ENCODE measurements at regions not wholly inside any gene's neighbourhood (a gene's known extent, or its start where the extent isn't known, plus 50 kb on each side); places are given as distances from the start of the nearest gene placed in this dataset.

DNA sequence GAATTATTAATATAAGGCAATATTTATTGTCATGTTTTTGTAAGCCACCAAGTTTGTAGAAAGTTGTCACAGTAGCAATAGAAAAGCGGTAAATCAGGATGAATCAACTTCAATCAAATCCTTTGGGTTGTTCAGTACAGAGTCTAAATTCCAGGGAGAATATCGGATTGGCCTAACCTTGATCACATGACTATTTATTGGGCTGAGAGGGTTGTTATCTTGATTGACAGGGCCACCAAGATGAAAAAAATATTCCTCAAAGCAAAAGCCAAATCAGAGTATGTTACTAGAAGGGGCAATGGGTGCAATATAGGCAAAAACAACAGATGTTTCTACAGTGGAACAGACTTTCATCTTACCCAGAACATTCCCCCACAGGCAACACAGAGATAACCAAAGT lies 270.0 kb downstream of the METTL4 start:
- DNase-seq, result no peak
- TF ChIP-seq, protein P1, sequence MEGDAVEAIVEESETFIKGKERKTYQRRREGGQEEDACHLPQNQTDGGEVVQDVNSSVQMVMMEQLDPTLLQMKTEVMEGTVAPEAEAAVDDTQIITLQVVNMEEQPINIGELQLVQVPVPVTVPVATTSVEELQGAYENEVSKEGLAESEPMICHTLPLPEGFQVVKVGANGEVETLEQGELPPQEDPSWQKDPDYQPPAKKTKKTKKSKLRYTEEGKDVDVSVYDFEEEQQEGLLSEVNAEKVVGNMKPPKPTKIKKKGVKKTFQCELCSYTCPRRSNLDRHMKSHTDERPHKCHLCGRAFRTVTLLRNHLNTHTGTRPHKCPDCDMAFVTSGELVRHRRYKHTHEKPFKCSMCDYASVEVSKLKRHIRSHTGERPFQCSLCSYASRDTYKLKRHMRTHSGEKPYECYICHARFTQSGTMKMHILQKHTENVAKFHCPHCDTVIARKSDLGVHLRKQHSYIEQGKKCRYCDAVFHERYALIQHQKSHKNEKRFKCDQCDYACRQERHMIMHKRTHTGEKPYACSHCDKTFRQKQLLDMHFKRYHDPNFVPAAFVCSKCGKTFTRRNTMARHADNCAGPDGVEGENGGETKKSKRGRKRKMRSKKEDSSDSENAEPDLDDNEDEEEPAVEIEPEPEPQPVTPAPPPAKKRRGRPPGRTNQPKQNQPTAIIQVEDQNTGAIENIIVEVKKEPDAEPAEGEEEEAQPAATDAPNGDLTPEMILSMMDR (IDR thresholded peaks at IDR 0.05; ENCODE audit: low read depth, low read length, missing control alignments), result no peak
- Histone ChIP-seq H3K27ac (no peak overlapping the region), H3K36me3 (replicated peaks) (no peaks in the 10 kb centered on the region), H3K4me3 (ENCODE audit: low read depth, low read length) (no peak overlapping the region), H3K27me3 (replicated peaks) (no peaks in the 10 kb centered on the region)
- in situ Hi-C loops (cut with HindIII; ENCODE audit: low pct_ligation_motif_present, low sequenced_read_pairs), result no loop called here

DNA sequence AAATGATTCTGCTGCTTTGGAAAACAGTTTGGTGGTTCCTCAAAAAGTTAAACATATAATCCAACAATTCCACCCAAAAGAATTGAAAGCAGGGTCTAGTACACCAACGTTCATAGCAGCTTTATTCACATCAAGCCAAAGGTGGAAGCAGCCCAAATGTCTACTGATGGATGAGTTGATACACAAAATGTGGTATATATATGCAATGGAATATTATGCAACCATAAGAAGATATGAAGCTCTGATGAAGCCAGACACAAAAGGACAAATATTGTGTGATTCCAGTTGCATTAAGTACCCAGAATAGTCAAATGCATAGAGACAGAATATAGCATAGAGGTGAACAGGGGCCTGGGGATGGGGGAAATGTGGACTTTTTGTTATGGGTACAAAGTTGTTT lies 269.3 kb downstream of the METTL4 start:
- no peak overlapping the region for H3K27ac ChIP-seq
- no peak overlapping the region for H3K4me3 ChIP-seq (ENCODE audit: low read depth, low read length)
- no peak for DNase-seq
- H3K27me3 ChIP-seq (replicated peaks), result no peaks in the 10 kb centered on the region
- H3K36me3 ChIP-seq (replicated peaks), result no peaks in the 10 kb centered on the region
- TF ChIP-seq, protein P1 (IDR thresholded peaks at IDR 0.05; ENCODE audit: low read depth, low read length, missing control alignments), result no peak
- in situ Hi-C loops (cut with HindIII; ENCODE audit: low pct_ligation_motif_present, low sequenced_read_pairs), result no loop called here

DNA sequence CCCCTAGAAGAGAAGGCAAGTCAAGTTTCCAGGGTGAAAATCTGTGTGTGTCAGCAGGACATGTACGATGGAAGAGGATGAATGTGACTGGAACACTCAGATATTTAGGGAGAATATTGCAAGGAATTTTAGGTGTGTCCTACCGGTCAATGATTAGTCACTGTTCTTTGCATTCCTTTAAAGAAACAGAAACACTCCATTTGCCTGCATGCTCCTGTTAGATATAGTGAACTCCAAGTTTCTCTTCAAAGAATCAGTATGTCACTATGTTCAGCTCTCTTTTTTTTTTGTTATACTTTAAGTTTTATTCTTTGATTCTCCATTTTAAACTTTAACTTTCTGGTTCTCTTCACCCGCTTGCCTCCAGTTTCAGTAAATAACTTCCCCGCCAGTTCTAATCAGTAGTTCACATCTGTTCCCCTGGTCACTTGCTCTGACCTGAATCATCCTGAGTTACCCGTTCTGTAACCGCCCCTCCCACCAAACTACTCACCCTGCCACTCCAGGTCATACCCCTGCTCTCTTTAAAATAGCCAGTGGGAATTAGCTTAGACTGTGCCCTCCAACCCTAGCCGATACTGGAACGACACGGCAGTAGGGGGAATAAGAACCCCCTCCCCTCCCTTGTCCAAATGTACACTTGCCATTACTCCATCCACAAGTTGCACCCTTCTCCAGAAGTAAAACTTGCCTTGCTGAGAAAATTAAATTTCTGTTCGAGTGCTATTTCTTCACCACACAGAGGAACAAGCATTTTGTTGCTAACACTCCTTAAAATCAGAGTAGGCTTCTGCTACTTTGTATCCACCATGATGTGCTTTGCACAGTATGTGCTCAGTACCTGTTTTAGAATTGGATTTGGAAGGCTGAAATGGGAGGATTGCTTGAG lies 268.4 kb downstream of the METTL4 start:
- in situ Hi-C loops (cut with HindIII; ENCODE audit: low pct_ligation_motif_present, low sequenced_read_pairs), result no loop called here
- TF ChIP-seq, protein P1 (IDR thresholded peaks at IDR 0.05; ENCODE audit: low read depth, low read length, missing control alignments), result no peak
- H3K27ac ChIP-seq, result no peak overlapping the region
- no peak overlapping the region for H3K4me3 ChIP-seq (ENCODE audit: low read depth, low read length)
- no peaks in the 10 kb centered on the region for H3K27me3 ChIP-seq (replicated peaks)
- no peak for DNase-seq
- no peaks in the 10 kb centered on the region for H3K36me3 ChIP-seq (replicated peaks)

DNA sequence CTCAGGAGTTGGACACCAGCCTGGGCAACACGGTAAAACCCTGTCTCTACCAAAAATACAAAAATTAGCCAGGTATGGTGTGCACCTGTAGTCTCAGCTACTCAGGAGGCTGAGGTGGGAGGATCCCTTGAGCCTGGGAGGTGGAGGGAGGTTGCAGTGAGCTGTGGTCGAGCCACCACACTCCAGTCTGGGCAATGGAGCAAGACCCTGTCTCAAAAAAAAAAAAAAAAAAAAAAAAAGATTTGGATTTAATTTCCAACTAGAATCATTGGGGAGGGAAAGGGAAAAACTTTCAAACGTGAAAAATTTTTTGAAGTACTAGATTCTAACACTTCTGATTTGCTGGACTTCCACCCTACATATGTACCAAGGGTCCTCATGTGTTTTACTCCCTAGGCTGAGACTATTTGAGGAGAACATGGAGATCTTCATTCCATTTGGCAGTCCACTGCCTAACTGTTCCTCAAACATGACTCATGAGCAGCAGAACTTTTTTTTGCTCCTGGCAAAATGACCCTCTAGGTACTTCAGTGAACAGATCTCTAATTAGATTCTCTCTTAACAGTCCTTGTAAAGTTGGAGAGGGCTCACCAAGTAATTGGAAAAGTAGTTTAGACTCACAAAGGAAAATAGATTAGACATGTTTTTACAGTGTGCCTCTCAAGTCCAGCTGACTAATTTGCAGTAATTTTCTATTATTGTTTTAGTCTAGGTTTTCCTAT lies 267.6 kb downstream of the METTL4 start:
- Histone ChIP-seq H3K27me3 (replicated peaks) (no peaks in the 10 kb centered on the region), H3K4me3 (ENCODE audit: low read depth, low read length) (no peak overlapping the region), H3K36me3 (replicated peaks) (no peaks in the 10 kb centered on the region), H3K27ac (no peak overlapping the region)
- peak; percentile 26 for DNase-seq
- TF ChIP-seq, protein P1 (IDR thresholded peaks at IDR 0.05; ENCODE audit: low read depth, low read length, missing control alignments), result no peak
- in situ Hi-C loops (cut with HindIII; ENCODE audit: low pct_ligation_motif_present, low sequenced_read_pairs), result no loop called here

DNA sequence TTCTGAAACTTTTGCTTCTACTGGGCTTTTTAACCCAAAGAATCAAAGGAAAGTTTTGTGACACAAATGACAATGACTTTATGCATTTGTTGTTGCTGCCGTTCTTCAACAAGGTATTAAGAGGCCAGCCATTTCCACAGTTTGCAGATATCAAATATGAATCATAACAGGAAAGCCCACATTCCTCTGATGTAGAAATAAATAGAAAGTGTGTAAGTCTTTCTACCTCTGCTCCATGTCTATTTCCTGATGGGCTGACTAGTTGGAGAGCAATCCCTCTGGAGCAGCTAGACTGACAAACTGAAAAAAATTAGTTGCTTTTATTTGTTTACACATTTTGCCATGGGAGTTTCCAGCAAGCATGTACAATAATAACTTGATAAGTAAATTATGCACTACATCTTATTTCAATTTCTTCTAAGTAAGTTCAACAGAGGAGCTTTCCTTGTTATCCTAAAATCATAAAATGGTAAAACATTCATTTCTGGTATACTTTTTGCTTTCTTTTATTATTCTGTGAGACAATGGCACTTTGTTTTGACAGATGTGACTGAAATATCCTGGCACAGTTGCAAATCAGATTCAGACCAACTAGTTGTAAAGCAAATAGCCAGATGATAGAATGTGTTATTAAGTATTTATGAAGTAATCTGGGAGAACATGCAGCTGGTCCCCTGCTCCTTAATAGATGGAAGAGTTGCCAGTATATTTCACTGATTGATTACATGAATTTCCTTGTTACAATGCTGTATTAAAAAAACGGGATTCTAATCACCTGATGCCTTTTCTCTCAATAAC lies 266.7 kb downstream of the METTL4 start:
- no peaks in the 10 kb centered on the region for H3K27me3 ChIP-seq (replicated peaks)
- DNase-seq, result peak; percentile 46
- TF ChIP-seq, protein P1 (IDR thresholded peaks at IDR 0.05; ENCODE audit: low read depth, low read length, missing control alignments), result no peak
- no peak overlapping the region for H3K27ac ChIP-seq
- H3K4me3 ChIP-seq (ENCODE audit: low read depth, low read length), result no peak overlapping the region
- in situ Hi-C loops (cut with HindIII; ENCODE audit: low pct_ligation_motif_present, low sequenced_read_pairs), result no loop called here
- H3K36me3 ChIP-seq (replicated peaks), result no peaks in the 10 kb centered on the region
